Upper lobe of left lung (tissue), 6 donors: ENCODE measurements at regions not wholly inside any gene's neighbourhood (a gene's known extent, or its start where the extent isn't known, plus 50 kb on each side); places are given as distances from the start of the nearest gene placed in this dataset.

ENCODE experiments used
- ATAC-seq, 2 donors: fragments of 200-7000 bp; cut with Tn5 transposase; one replicate each; pipeline ENCODE4 v1.9.1; 2022; ENCODE audit warnings: mild to moderate bottlenecking in 2 of 2, moderate library complexity in 2 of 2; ENCODE audit not compliant: low FRiP score in 2 of 2
- DNase-seq, 2 donors: peaks; one replicate each; pipeline ENCODE4 v3.0.0-alpha.2; 2019 to 2020
- H3K27ac ChIP-seq, 4 donors: fragments of 200-600 bp; sonication (generic); one replicate each; pipeline ENCODE4 v1.5.1; 2016 to 2019
- H3K27me3 ChIP-seq, 4 donors: fragments of 200-600 bp; sonication (generic); one replicate each; pipeline ENCODE4 v1.5.1; 2017 to 2019
- H3K36me3 ChIP-seq, 4 donors: fragments of 200-600 bp; sonication (generic); one replicate each; pipeline ENCODE4 v1.5.1; 2016 to 2019
- H3K4me1 ChIP-seq, 4 donors: fragments of 200-600 bp; sonication (generic); one replicate each; pipeline ENCODE4 v1.5.1; 2018 to 2019
- H3K4me3 ChIP-seq, 4 donors: fragments of 200-600 bp; sonication (generic); one replicate each; pipeline ENCODE4 v1.5.1; 2017 to 2019; ENCODE audit warnings: mild to moderate bottlenecking in 2 of 4, moderate library complexity in 1 of 4
- H3K9me3 ChIP-seq, 4 donors: fragments of 200-600 bp; sonication (generic); one replicate each; pipeline ENCODE4 v1.5.1; 2018 to 2019
- EP300 ChIP-seq, 4 donors: sonication (generic); formaldehyde crosslinking; IDR thresholded peaks; one replicate each; pipeline ENCODE4 v1.5.1; 2017; ENCODE audit warnings: antibody characterized with exemption in 4 of 4, control low read depth in 2 of 4
- POLR2A ChIP-seq, 4 donors: fragments of 450-650 bp; IDR thresholded peaks; one replicate each; pipeline ENCODE4 v1.5.1; 2016 to 2017; ENCODE audit warnings: antibody characterized with exemption in 4 of 4, mild to moderate bottlenecking in 2 of 4
- POLR2AphosphoS5 ChIP-seq, 2 donors: sonication (generic); formaldehyde crosslinking; IDR thresholded peaks; one replicate each; pipeline ENCODE4 v1.5.1; 2017; ENCODE audit warnings: antibody characterized with exemption in 2 of 2
- WGBS, 2 donors: methylation state at CpG; one replicate each; pipeline ENCODE4 v1.1.5; 2017 to 2018; 5-methylcytosine and 5-hydroxymethylcytosine counted together
- TF ChIP-seq, protein P1 (sequence below), 6 experiments: fragments of 450-650 bp in 4 of 6; fragments of 200-600 bp in 2 of 6; sonication (generic) in 2 of 6; IDR thresholded peaks; one replicate each; pipeline ENCODE4 v1.5.1; 2016 to 2019; ENCODE audit warnings: antibody characterized with exemption in 6 of 6
- donor health status: DM: no; HTN: no; CAD: no; lungs with moderate emphysema.
- donor health status: DM: no; HTN: yes; CAD: no; lungs with severe emphysema.

DNA sequence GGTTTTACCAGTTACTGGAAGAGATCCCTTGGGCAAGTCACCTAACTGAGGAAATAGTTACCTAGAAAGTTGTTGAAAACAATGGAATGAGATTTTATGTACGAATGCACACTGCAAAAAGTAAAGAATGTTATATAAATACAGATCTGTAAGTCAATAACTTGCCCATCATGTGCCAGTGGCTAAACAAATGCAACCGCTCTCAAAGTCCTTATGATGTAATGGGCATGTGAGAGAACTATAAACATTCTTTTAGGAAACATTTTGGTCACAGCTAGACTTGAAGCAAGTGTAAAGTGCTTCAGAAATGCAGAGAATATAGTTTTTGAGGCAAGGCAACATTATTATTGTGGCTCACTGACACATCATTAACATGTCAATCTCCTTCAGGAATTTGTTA lies 1044.5 kb downstream of the TUSC7 start:
- no peak for ATAC-seq
- H3K27ac ChIP-seq, result no peak overlapping the region
- no peak overlapping the region for H3K4me3 ChIP-seq
- no peaks in the 10 kb centered on the region for H3K4me1 ChIP-seq
- DNase-seq, result no peak
- TF ChIP-seq EP300 (IDR thresholded peaks at IDR 0.05) (no peak), POLR2A (IDR thresholded peaks at IDR 0.05) (no peak), POLR2AphosphoS5 (IDR thresholded peaks at IDR 0.05) (no peak)
- TF ChIP-seq, protein P1, sequence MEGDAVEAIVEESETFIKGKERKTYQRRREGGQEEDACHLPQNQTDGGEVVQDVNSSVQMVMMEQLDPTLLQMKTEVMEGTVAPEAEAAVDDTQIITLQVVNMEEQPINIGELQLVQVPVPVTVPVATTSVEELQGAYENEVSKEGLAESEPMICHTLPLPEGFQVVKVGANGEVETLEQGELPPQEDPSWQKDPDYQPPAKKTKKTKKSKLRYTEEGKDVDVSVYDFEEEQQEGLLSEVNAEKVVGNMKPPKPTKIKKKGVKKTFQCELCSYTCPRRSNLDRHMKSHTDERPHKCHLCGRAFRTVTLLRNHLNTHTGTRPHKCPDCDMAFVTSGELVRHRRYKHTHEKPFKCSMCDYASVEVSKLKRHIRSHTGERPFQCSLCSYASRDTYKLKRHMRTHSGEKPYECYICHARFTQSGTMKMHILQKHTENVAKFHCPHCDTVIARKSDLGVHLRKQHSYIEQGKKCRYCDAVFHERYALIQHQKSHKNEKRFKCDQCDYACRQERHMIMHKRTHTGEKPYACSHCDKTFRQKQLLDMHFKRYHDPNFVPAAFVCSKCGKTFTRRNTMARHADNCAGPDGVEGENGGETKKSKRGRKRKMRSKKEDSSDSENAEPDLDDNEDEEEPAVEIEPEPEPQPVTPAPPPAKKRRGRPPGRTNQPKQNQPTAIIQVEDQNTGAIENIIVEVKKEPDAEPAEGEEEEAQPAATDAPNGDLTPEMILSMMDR (IDR thresholded peaks at IDR 0.05), result no peak
- no peaks in the 10 kb centered on the region for H3K36me3 ChIP-seq
- no peaks in the 10 kb centered on the region for H3K9me3 ChIP-seq
- WGBS, 2 donors, result 57 to 61% methylated on average over 2 of the region's 2 CpGs
- H3K27me3 ChIP-seq, result no peaks in the 10 kb centered on the region

DNA sequence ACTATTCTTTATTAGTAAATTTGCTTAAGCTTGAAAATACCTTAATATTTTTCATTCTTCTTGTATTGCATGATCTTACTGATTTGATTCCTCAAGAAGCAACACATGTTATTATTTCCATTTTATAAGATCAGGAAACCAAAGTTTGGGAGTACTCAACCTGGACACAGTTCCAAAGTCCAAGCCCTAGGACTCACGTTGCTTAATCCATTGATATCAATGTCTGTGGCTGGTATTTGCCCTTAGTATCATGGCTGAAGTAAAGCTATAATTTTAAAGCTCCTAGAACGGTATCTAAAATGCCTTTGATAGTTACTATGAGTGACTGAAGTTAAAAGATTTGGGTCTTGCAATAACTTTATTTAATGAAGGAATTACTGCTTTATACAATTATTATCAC lies 1045.3 kb downstream of the TUSC7 start:
- Histone ChIP-seq H3K9me3 (no peaks in the 10 kb centered on the region), H3K36me3 (no peaks in the 10 kb centered on the region), H3K4me3 (no peak overlapping the region), H3K4me1 (no peaks in the 10 kb centered on the region), H3K27me3 (no peaks in the 10 kb centered on the region), H3K27ac (no peak overlapping the region)
- ATAC-seq (no peak), DNase-seq (no peak)
- 59 to 76% methylated on average over 2 of the region's 2 CpGs for WGBS, 2 donors
- TF ChIP-seq POLR2AphosphoS5 (IDR thresholded peaks at IDR 0.05) (no peak), POLR2A (IDR thresholded peaks at IDR 0.05) (no peak), EP300 (IDR thresholded peaks at IDR 0.05) (no peak)
- TF ChIP-seq, protein P1 (IDR thresholded peaks at IDR 0.05), result no peak

DNA sequence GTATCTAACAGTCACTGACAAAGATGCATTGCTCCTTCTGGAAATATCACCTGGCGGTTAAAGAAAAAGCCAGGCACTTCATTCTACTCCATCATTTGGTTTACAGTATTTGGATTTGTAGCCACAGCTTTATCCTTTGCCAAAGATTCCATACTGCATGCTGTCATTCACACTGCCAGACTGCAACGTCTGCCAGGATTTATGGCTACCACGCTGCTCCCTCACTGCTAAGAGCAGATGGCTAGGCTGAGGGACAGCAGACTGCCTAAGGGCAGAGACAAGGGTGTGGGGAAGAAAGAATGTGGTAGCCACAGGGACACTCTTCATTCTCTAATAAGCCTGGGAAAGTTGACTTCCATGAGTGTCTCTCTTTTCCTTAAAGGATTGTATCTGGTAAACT lies 1047.0 kb downstream of the TUSC7 start:
- no peaks in the 10 kb centered on the region for H3K4me1 ChIP-seq
- no peak for TF ChIP-seq EP300 (IDR thresholded peaks at IDR 0.05)
- no peak for TF ChIP-seq POLR2A (IDR thresholded peaks at IDR 0.05)
- TF ChIP-seq, protein P1 (IDR thresholded peaks at IDR 0.05), result no peak
- no peak for TF ChIP-seq POLR2AphosphoS5 (IDR thresholded peaks at IDR 0.05)
- no peaks in the 10 kb centered on the region for H3K9me3 ChIP-seq
- 49 to 63% methylated on average over 3 of the region's 3 CpGs for WGBS, 2 donors
- H3K27ac ChIP-seq, result no peak overlapping the region
- no peaks in the 10 kb centered on the region for H3K27me3 ChIP-seq
- no peak overlapping the region for H3K4me3 ChIP-seq
- DNase-seq (no peak), ATAC-seq (no peak)
- no peaks in the 10 kb centered on the region for H3K36me3 ChIP-seq

DNA sequence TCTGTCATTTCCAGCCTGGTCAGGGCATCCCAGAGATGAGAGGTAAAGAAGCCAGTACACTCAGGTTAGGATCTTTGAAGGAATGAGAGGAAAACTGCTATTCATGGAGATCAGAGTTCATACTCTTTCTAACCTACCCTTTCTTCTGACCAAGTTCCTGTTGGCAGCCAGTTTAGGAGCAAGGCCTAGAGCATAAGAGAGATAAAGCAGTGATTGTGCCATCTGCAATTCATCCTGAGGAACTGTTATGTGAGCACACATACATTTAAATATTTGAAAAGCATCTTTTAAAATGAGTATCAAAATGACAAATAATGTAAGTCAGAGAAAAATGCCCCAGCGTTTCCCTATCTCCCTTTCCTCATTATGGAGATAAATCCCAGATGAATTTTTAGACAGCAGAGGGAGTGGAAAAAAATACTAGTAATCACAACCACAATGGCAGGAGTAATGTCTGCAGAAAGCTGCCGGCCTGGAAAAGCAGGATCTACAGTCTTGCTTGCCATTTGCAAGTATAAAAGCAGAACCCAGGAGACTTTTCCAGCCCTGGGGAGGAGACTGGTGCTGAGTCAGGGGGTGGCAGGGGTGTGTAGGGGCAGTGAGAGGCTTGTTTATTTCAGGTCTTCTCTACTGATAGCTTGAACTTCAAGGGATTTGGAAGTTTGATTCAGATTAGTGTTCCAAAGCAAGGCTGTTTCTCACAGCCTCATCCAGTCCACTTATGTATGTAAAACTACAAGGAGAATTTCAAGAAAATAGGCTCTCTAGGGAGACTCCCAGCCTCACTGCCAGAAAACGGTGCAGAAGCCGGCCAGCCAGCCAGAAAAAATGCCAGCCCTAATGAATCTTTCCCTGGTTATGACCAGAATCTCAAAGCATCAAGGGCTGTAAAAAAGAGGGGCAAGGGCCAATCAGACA lies 1052.4 kb downstream of the TUSC7 start:
- DNase-seq, result no peak
- no peak for TF ChIP-seq POLR2AphosphoS5 (IDR thresholded peaks at IDR 0.05)
- TF ChIP-seq, protein P1 (IDR thresholded peaks at IDR 0.05), result no peak
- no peak for TF ChIP-seq EP300 (IDR thresholded peaks at IDR 0.05)
- no peak for TF ChIP-seq POLR2A (IDR thresholded peaks at IDR 0.05)
- H3K9me3 ChIP-seq, result no peaks in the 10 kb centered on the region
- H3K4me1 ChIP-seq, result no peaks in the 10 kb centered on the region
- no peaks in the 10 kb centered on the region for H3K36me3 ChIP-seq
- no peaks in the 10 kb centered on the region for H3K27me3 ChIP-seq
- no peak overlapping the region for H3K27ac ChIP-seq
- no peak for ATAC-seq
- H3K4me3 ChIP-seq, result no peak overlapping the region
- 41 to 56% methylated on average over 4 of the region's 4 CpGs for WGBS, 2 donors

DNA sequence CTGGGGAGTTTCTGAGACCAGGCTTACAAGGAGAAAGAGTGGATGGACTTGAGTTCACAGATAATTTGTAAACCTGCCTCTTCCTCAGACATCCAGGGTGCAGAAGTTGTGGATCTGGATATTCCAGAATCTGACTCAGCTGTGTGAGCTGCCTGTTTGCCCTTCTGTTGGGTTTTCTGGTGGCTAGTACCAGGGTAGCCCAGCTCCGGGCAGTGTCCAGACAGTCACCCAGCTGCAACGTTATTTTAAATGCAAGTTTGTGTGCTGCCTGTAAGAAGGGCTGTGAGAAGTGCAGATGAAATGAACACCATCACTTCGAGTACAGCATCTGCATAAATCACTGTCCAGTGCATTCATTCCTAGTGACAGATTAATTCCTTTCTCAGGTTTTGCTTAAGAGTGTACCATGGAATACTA lies 1053.0 kb downstream of the TUSC7 start:
- ATAC-seq (no peak), DNase-seq (no peak)
- Histone ChIP-seq H3K4me1 (no peaks in the 10 kb centered on the region), H3K36me3 (no peaks in the 10 kb centered on the region), H3K27ac (no peak overlapping the region), H3K27me3 (no peaks in the 10 kb centered on the region), H3K9me3 (no peaks in the 10 kb centered on the region), H3K4me3 (no peak overlapping the region)
- no peak for TF ChIP-seq POLR2A (IDR thresholded peaks at IDR 0.05)
- 18 to 26% methylated on average over 3 of the region's 3 CpGs for WGBS, 2 donors
